Mesendoderm (in vitro differentiated cells): ENCODE measurements at regions not wholly inside any gene's neighbourhood (a gene's known extent, or its start where the extent isn't known, plus 50 kb on each side); places are given as distances from the start of the nearest gene placed in this dataset.

Experiments
- DNase-seq: peaks from one replicate; pipeline ENCODE4 v3.0.0; 2013
- H2AK5ac ChIP-seq: 2 replicates; pipeline ENCODE4 v1.6.1; 2013; ENCODE audit warnings: low read length, inconsistent platforms
- H2BK120ac ChIP-seq: 2 replicates; pipeline ENCODE4 v1.6.1; 2013; ENCODE audit warnings: low read depth, mild to moderate bottlenecking, low read length, moderate library complexity, mixed read lengths
- H2BK15ac ChIP-seq: replicated peaks from 2 replicates; pipeline ENCODE4 v1.6.1; 2013; ENCODE audit warnings: low read depth, mild to moderate bottlenecking, moderate library complexity
- H2BK5ac ChIP-seq: 2 replicates; pipeline ENCODE4 v1.6.1; 2013; ENCODE audit warnings: low read length, inconsistent platforms
- H3K18ac ChIP-seq: 2 replicates; pipeline ENCODE4 v1.6.1; 2013; ENCODE audit warnings: mild to moderate bottlenecking, low read length, mixed read lengths
- H3K23ac ChIP-seq: one replicate; pipeline ENCODE4 v1.6.1; 2013; ENCODE audit warnings: low read length
- H3K27ac ChIP-seq: 2 replicates; pipeline ENCODE4 v1.5.1; 2013; ENCODE audit warnings: low read depth, mild to moderate bottlenecking, inconsistent platforms, low read length, moderate library complexity
- H3K27me3 ChIP-seq: 2 replicates; pipeline ENCODE4 v1.6.1; 2013; ENCODE audit warnings: low read length, control low read depth, mild to moderate bottlenecking, inconsistent platforms; ENCODE audit not compliant: insufficient read depth, poor library complexity
- H3K36me3 ChIP-seq: 2 replicates; pipeline ENCODE4 v1.6.1; 2013; ENCODE audit warnings: low read length, inconsistent platforms; ENCODE audit not compliant: control insufficient read depth, insufficient read depth
- H3K4ac ChIP-seq: one replicate; pipeline ENCODE4 v1.6.1; 2013; ENCODE audit warnings: low read depth, mild to moderate bottlenecking, low read length, moderate library complexity
- H3K4me1 ChIP-seq: 2 replicates; pipeline ENCODE4 v1.6.1; 2013; ENCODE audit warnings: low read depth, low read length, inconsistent platforms; ENCODE audit not compliant: control insufficient read depth
- H3K4me2 ChIP-seq: 2 replicates; pipeline ENCODE4 v1.6.1; 2013; ENCODE audit warnings: low read length
- H3K4me3 ChIP-seq: 2 replicates; pipeline ENCODE4 v1.5.1; 2013; ENCODE audit warnings: mild to moderate bottlenecking, low read length
- H3K56ac ChIP-seq: one replicate; pipeline ENCODE4 v1.6.1; 2013; ENCODE audit warnings: low read length
- H3K79me1 ChIP-seq: 2 replicates; pipeline ENCODE4 v1.6.1; 2013; ENCODE audit warnings: low read length, inconsistent platforms
- H3K79me2 ChIP-seq: 2 replicates; pipeline ENCODE4 v1.6.1; 2013; ENCODE audit warnings: mild to moderate bottlenecking, low read length; ENCODE audit not compliant: control insufficient read depth, insufficient read depth
- H3K9ac ChIP-seq: 2 replicates; pipeline ENCODE4 v1.6.1; 2013; ENCODE audit warnings: low read length, inconsistent platforms
- H4K5ac ChIP-seq: one replicate; pipeline ENCODE4 v1.6.1; 2013; ENCODE audit warnings: low read length
- H4K8ac ChIP-seq: one replicate; pipeline ENCODE4 v1.6.1; 2013; ENCODE audit warnings: low read depth, mild to moderate bottlenecking, control low read depth, low read length, moderate library complexity
- WGBS: extraction: QIAGEN DNeasy Blood & Tissue Kit; methylation state at CpG from one replicate; pipeline ENCODE4 v1.1.7; 2013; ENCODE audit warnings: low lambda C conversion rate, missing lambda C conversion rate; ENCODE audit not compliant: insufficient coverage; ENCODE audit errors: extremely low coverage; 5-methylcytosine and 5-hydroxymethylcytosine counted together

DNA sequence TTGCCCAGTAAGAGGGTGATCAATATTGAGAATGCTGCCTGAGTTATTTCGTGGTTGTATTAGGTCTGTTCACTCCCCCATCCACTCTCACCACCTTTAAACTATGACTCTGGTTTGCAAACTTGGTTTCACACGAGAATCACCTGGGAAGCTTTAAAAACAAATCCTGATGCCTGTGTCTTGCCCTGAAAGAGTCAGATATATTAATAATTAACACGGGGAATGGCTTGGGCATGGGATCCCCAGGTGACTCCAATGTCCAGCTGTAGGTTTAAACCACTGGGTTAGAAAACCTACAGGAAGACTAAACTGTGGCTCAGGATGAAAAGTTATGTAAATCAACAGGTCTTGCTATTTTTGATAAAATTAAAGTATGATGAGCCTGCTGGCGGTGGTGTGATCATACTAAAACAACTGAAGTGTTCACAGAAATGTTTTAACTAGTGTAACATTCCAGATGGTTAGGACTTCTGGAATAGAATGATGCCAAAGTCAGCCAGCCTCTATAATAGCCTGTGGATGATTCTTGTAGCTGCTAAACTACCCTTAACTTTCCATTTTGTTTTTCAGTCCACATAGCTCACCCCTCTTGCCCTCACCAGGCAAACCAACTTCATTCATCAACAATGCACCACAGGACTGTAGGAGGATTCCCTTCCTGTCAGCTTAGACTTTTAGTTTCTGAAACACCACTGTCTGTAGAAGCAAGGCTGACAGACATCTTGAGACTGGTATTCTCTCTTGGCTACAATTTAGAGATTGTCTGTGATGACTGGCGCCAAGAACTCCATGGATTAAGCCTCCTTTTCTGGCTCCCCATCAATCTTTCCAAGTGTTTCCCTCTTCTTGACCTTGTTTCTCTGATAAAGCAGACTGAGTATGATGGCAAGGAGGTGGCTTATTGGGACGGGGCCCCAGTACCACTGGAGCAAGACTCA is 119.1 kb upstream of the ADAMTS9 start:
- H3K27ac ChIP-seq, result no peak overlapping the region
- H3K79me1 ChIP-seq, result no peaks in the 10 kb centered on the region
- no peak overlapping the region for H3K4me3 ChIP-seq
- H4K8ac ChIP-seq, result no peak overlapping the region
- no peak overlapping the region for H3K56ac ChIP-seq
- no peak overlapping the region for H2BK15ac ChIP-seq
- no peaks in the 10 kb centered on the region for H3K27me3 ChIP-seq
- no peaks in the 10 kb centered on the region for H3K79me2 ChIP-seq
- no peak overlapping the region for H3K23ac ChIP-seq
- H3K4me1 ChIP-seq, result peaks cover 4% of the 10 kb centered on the region
- H2BK5ac ChIP-seq, result no peak overlapping the region
- no peak overlapping the region for H3K4me2 ChIP-seq
- H3K36me3 ChIP-seq, result no peaks in the 10 kb centered on the region
- no peak overlapping the region for H3K9ac ChIP-seq
- H2AK5ac ChIP-seq, result no peak overlapping the region
- no peak overlapping the region for H3K4ac ChIP-seq
- WGBS, result no CpG with 5 or more reads among the region's 6 CpGs
- DNase-seq, result no peak
- no peak overlapping the region for H3K18ac ChIP-seq
- no peak overlapping the region for H4K5ac ChIP-seq
- no peak overlapping the region for H2BK120ac ChIP-seq

DNA sequence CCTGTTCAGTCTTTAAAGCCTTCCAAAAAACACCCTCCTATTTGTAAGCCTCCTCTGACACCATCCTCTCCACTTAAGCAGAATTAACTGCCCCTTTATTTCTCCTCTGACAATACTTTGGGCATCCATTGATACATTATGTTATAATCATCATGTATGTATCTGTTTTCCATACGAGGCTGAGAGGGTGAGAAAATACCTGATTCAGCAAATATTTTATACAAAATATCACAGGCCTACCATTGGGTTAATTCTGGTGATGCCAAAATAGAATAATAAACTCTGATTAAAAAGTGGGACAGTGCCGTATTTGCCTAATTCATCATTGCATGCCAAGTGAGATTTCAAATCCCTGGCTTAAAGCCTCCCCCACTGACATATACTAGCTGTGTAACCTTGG is 118.2 kb upstream of the ADAMTS9 start:
- Histone ChIP-seq H3K79me1 (no peaks in the 10 kb centered on the region), H3K4me2 (no peak overlapping the region), H3K4ac (no peak overlapping the region), H2BK15ac (no peak overlapping the region), H3K4me3 (no peak overlapping the region), H3K79me2 (no peaks in the 10 kb centered on the region), H3K18ac (no peak overlapping the region), H2AK5ac (no peak overlapping the region), H4K5ac (no peak overlapping the region), H3K27me3 (no peaks in the 10 kb centered on the region), H3K23ac (no peak overlapping the region), H2BK120ac (no peak overlapping the region), H3K27ac (no peak overlapping the region), H2BK5ac (no peak overlapping the region), H4K8ac (no peak overlapping the region), H3K36me3 (no peaks in the 10 kb centered on the region), H3K9ac (no peak overlapping the region), H3K4me1 (peaks cover 7% of the 10 kb centered on the region), H3K56ac (no peak overlapping the region)
- no CpG with 5 or more reads among the region's 2 CpGs for WGBS
- DNase-seq, result no peak

DNA sequence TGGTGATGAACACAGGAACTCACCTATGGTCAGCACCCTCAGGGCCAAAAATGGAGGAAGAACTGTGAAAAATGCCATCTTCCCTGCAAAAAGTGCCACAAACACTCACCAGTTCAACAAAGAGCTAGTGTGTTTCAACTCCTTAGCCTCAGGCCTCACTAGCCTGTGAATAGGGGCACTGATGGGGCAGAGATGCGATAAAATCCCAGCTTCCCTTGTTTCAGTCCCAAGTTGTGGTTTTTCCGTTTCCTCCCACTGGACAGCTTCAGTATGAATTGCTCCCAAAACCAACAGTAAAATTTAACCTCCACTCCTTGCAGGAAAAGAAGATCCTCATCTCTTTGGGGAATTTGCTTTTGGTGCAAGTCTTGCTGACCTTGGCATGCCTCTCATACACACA is 117.4 kb upstream of the ADAMTS9 start:
- no peak overlapping the region for H3K18ac ChIP-seq
- H3K56ac ChIP-seq, result no peak overlapping the region
- no peaks in the 10 kb centered on the region for H3K79me1 ChIP-seq
- no peak overlapping the region for H2BK5ac ChIP-seq
- no peak overlapping the region for H3K4me2 ChIP-seq
- no peaks in the 10 kb centered on the region for H3K36me3 ChIP-seq
- no peak overlapping the region for H4K5ac ChIP-seq
- H3K79me2 ChIP-seq, result no peaks in the 10 kb centered on the region
- no peaks in the 10 kb centered on the region for H3K27me3 ChIP-seq
- H3K9ac ChIP-seq, result no peak overlapping the region
- H3K4me1 ChIP-seq, result peaks cover 7% of the 10 kb centered on the region
- no peak overlapping the region for H3K4me3 ChIP-seq
- no peak overlapping the region for H3K23ac ChIP-seq
- H3K27ac ChIP-seq, result no peak overlapping the region
- no peak overlapping the region for H4K8ac ChIP-seq
- no peak overlapping the region for H3K4ac ChIP-seq
- H2BK120ac ChIP-seq, result no peak overlapping the region
- no peak overlapping the region for H2BK15ac ChIP-seq
- no peak overlapping the region for H2AK5ac ChIP-seq
- no peak for DNase-seq
- WGBS, result no CpG with 5 or more reads among the region's 2 CpGs

DNA sequence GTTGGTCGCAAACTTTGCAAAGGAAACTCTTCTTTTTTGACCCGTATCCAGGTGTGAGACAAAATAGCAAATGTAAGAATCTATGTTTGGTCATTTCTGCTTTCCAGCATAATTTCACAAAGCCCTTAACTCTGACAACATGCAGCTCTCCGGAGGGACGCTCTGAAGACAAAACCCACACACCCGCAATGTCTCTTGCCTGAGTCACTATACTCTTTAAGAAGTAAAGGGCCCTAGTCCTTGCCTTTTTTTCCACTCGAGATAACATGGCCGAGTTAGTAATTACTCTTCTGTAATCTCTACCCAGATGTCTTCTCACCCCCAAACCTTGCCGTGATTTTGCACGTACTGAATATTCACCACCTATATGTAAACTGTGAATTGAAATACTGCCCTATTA is 115.7 kb upstream of the ADAMTS9 start:
- H2AK5ac ChIP-seq, result no peak overlapping the region
- no peaks in the 10 kb centered on the region for H3K79me1 ChIP-seq
- H2BK15ac ChIP-seq, result no peak overlapping the region
- no peaks in the 10 kb centered on the region for H3K79me2 ChIP-seq
- H3K4me3 ChIP-seq, result no peak overlapping the region
- no CpG with 5 or more reads among the region's 9 CpGs for WGBS
- peaks cover 7% of the 10 kb centered on the region for H3K4me1 ChIP-seq
- no peak overlapping the region for H2BK120ac ChIP-seq
- H3K4me2 ChIP-seq, result no peak overlapping the region
- no peak overlapping the region for H2BK5ac ChIP-seq
- H4K8ac ChIP-seq, result no peak overlapping the region
- no peak overlapping the region for H3K23ac ChIP-seq
- H3K27me3 ChIP-seq, result no peaks in the 10 kb centered on the region
- H3K4ac ChIP-seq, result no peak overlapping the region
- H4K5ac ChIP-seq, result no peak overlapping the region
- no peak overlapping the region for H3K9ac ChIP-seq
- H3K56ac ChIP-seq, result no peak overlapping the region
- H3K36me3 ChIP-seq, result no peaks in the 10 kb centered on the region
- no peak for DNase-seq
- peak overlapping the region; percentile 40 for H3K18ac ChIP-seq
- no peak overlapping the region for H3K27ac ChIP-seq

DNA sequence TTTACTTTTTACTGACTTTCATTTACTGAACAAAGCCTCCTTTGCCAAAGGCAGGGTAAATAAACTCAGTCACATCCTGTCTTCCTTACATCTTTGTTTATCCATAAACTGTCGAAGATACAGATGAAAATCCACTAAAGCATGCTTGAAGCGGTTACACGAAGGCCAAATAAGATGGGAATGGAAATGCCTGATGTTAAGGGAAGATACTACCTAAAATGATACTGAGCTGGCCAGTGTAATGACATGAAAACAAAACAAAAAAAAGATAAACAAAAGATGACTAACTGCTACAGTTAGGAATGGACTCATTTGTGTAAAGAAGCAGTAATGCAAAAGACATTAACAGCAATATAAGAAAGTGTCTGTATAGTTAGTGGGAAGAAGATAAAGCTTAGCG is 114.7 kb upstream of the ADAMTS9 start:
- H3K36me3 ChIP-seq, result no peaks in the 10 kb centered on the region
- no peaks in the 10 kb centered on the region for H3K27me3 ChIP-seq
- no peak overlapping the region for H3K23ac ChIP-seq
- H2BK120ac ChIP-seq, result no peak overlapping the region
- no peak overlapping the region for H4K8ac ChIP-seq
- peaks cover 7% of the 10 kb centered on the region for H3K4me1 ChIP-seq
- no peak overlapping the region for H4K5ac ChIP-seq
- peak overlapping the region; percentile 7 for H3K27ac ChIP-seq
- H3K4me3 ChIP-seq, result no peak overlapping the region
- no peak overlapping the region for H3K56ac ChIP-seq
- no peak overlapping the region for H3K4ac ChIP-seq
- no peak overlapping the region for H3K4me2 ChIP-seq
- H3K79me2 ChIP-seq, result no peaks in the 10 kb centered on the region
- no CpG with 5 or more reads among the region's 4 CpGs for WGBS
- H2BK15ac ChIP-seq, result no peak overlapping the region
- H3K79me1 ChIP-seq, result no peaks in the 10 kb centered on the region
- H3K9ac ChIP-seq, result no peak overlapping the region
- no peak overlapping the region for H3K18ac ChIP-seq
- H2AK5ac ChIP-seq, result no peak overlapping the region
- no peak overlapping the region for H2BK5ac ChIP-seq
- no peak for DNase-seq

GRCh38 chr3:64801856-64802255 is 114.1 kb upstream of the ADAMTS9 start:
- H3K9ac ChIP-seq, result no peak overlapping the region

More at GRCh38 chr3:64801856-64802255, 114.1 kb upstream of the ADAMTS9 start:
- H3K4me3 ChIP-seq, result no peak overlapping the region
- H2BK5ac ChIP-seq, result peak overlapping the region; percentile 79
- no peaks in the 10 kb centered on the region for H3K27me3 ChIP-seq
- peak; percentile 85 for DNase-seq
- H3K4me2 ChIP-seq, result no peak overlapping the region
- peaks cover 11% of the 10 kb centered on the region for H3K4me1 ChIP-seq
- no peaks in the 10 kb centered on the region for H3K36me3 ChIP-seq
- H4K8ac ChIP-seq, result no peak overlapping the region
- no peak overlapping the region for H3K4ac ChIP-seq
- no peak overlapping the region for H2BK120ac ChIP-seq
- H3K79me2 ChIP-seq, result no peaks in the 10 kb centered on the region
- H3K18ac ChIP-seq, result no peak overlapping the region
- H3K56ac ChIP-seq, result peak overlapping the region; percentile 52
- no peak overlapping the region for H4K5ac ChIP-seq
- peak overlapping the region; percentile 7 for H3K27ac ChIP-seq
- no peaks in the 10 kb centered on the region for H3K79me1 ChIP-seq
- no peak overlapping the region for H3K23ac ChIP-seq
- H2AK5ac ChIP-seq, result peak overlapping the region; percentile 31
- H2BK15ac ChIP-seq, result no peak overlapping the region
- WGBS, result no CpG with 5 or more reads among the region's 3 CpGs
